OCI-LY7 (cell line): ENCODE measurements at regions not wholly inside any gene's neighbourhood (a gene's known extent, or its start where the extent isn't known, plus 50 kb on each side); places are given as distances from the start of the nearest gene placed in this dataset.
A peak's percentile ranks its signal among the peaks of the same experiment; 100 is the strongest.

Experiments
- BruUV-seq: library from RNA; stranded (reverse); fragments of 400-500 nt; replicated peaks from 2 replicates; lab custom pipeline; 2021; lab: Mats Ljungman, UMichigan
- CTCF ChIA-PET: fragments of 300-600 bp; sonication (Branson Sonifier 250); formaldehyde crosslinking; loops from one replicate; lab custom pipeline; 2022; ENCODE audit warnings: antibody characterized with exemption; ENCODE audit not compliant: unreplicated experiment; lab: Charles Lee
- POLR2A ChIA-PET: fragments of 300-600 bp; sonication (Branson Sonifier 250); formaldehyde crosslinking; loops from one replicate; lab custom pipeline; 2022; ENCODE audit warnings: antibody characterized with exemption; lab: Charles Lee
- DNase-seq: peaks from one replicate; pipeline ENCODE4 v3.0.0-alpha.2; 2015; ENCODE audit warnings: low spot score
- H2AFZ ChIP-seq: fragments of 200-600 bp; sonication (generic), shearing (Covaris generic); 2 replicates; pipeline ENCODE4 v1.6.1; 2014; ENCODE audit warnings: mild to moderate bottlenecking, antibody characterized with exemption, low read length, moderate library complexity
- H3K27ac ChIP-seq: fragments of 200-600 bp; sonication (generic); 2 replicates; pipeline ENCODE4 v1.5.1; 2014; ENCODE audit warnings: mixed run types, low read depth, mild to moderate bottlenecking, moderate library complexity, low read length, inconsistent platforms; ENCODE audit not compliant: poor library complexity, severe bottlenecking
- H3K36me3 ChIP-seq: fragments of 200-600 bp; sonication (generic); 2 replicates; pipeline ENCODE4 v1.6.1; 2014; ENCODE audit warnings: mild to moderate bottlenecking, antibody characterized with exemption, low read length, moderate library complexity, mixed read lengths; ENCODE audit not compliant: insufficient read depth
- H3K4me1 ChIP-seq: fragments of 200-600 bp; sonication (generic); 2 replicates; pipeline ENCODE4 v1.5.1; 2014; ENCODE audit warnings: mild to moderate bottlenecking, low read length; ENCODE audit not compliant: insufficient read depth, poor library complexity, severe bottlenecking
- H3K4me2 ChIP-seq: fragments of 200-600 bp; sonication (generic); 2 replicates; pipeline ENCODE4 v1.6.1; 2014; ENCODE audit warnings: mild to moderate bottlenecking, low read length
- H3K4me3 ChIP-seq: fragments of 200-600 bp; sonication (generic); 2 replicates; pipeline ENCODE4 v1.5.1; 2014; ENCODE audit warnings: mild to moderate bottlenecking, low read depth, low read length; ENCODE audit not compliant: poor library complexity, severe bottlenecking
- H3K79me2 ChIP-seq: fragments of 200-600 bp; sonication (generic); 2 replicates; pipeline ENCODE4 v1.6.1; 2016; ENCODE audit warnings: low read depth, mild to moderate bottlenecking, low read length, moderate library complexity, mixed read lengths; ENCODE audit not compliant: insufficient read depth
- H3K9me2 ChIP-seq: fragments of 200-600 bp; sonication (generic); 2 replicates; pipeline ENCODE4 v1.6.1; 2016; ENCODE audit warnings: mild to moderate bottlenecking, low read length, mixed read lengths; ENCODE audit not compliant: insufficient read depth
- H3K9me3 ChIP-seq: fragments of 200-600 bp; sonication (generic); 2 replicates; pipeline ENCODE4 v1.6.1; 2014; ENCODE audit warnings: mild to moderate bottlenecking, mixed run types, low read length, mixed read lengths
- H4K20me1 ChIP-seq: fragments of 200-600 bp; sonication (generic); 2 replicates; pipeline ENCODE4 v1.6.1; 2014; ENCODE audit warnings: mild to moderate bottlenecking, antibody characterized with exemption, low read length, moderate library complexity, mixed read lengths; ENCODE audit not compliant: insufficient read depth
- CTCF ChIP-seq: fragments of 200-600 bp; sonication (generic); conservative IDR thresholded peaks from 2 replicates; pipeline ENCODE4 v1.5.1; 2014; ENCODE audit warnings: mild to moderate bottlenecking, antibody characterized with exemption, low read length, moderate library complexity, mixed read lengths
- EZH2phosphoT487 ChIP-seq: fragments of 200-600 bp; sonication (generic); IDR thresholded peaks from 2 replicates; pipeline ENCODE4 v1.6.1; 2018; ENCODE audit warnings: low read depth, borderline replicate concordance, mild to moderate bottlenecking, mixed run types, antibody characterized with exemption, low read length, moderate library complexity, mixed read lengths
- intact Hi-C: fragments of 100-400 bp; cut with micrococcal nuclease; formaldehyde crosslinking; loops from one replicate; pipeline ENCODE4 v1.10.0; 2022; ENCODE audit not compliant: unreplicated experiment

- ChIA-PET POLR2A (no interaction called here), CTCF (interaction anchor here (0.6 kb wide), 1 partner anchor 33 kb away, joined by 9 read pairs; no protein-coding TSS in a partner anchor)
- BruUV-seq = no TSS peak
- Histone ChIP-seq H3K27ac (no peak overlapping the region), H3K9me2 (no peaks in the 10 kb centered on the region), H3K4me3 (no peak overlapping the region), H3K36me3 (no peaks in the 10 kb centered on the region), H4K20me1 (no peaks in the 10 kb centered on the region), H3K4me1 (peaks cover 58% of the 10 kb centered on the region), H3K79me2 (no peaks in the 10 kb centered on the region), H3K9me3 (no peaks in the 10 kb centered on the region), H2AFZ (no peak overlapping the region), H3K4me2 (peak overlapping the region; percentile 48)
- intact Hi-C loops = no loop called here
- no peak for DNase-seq
- TF ChIP-seq CTCF = no peak
- no peak for TF ChIP-seq EZH2phosphoT487
Measured at GRCh38 chr18:10300739-10301138, 153.7 kb upstream of the APCDD1 start.

GRCh38 chr18:10301831-10302483, 152.5 kb upstream of the APCDD1 start:
- Histone ChIP-seq H3K9me3 (no peaks in the 10 kb centered on the region), H3K79me2 (no peaks in the 10 kb centered on the region), H3K4me2 (peak overlapping the region; percentile 48), H3K27ac (no peak overlapping the region), H3K36me3 (no peaks in the 10 kb centered on the region), H3K9me2 (no peaks in the 10 kb centered on the region), H3K4me1 (peaks cover 47% of the 10 kb centered on the region), H4K20me1 (no peaks in the 10 kb centered on the region), H3K4me3 (no peak overlapping the region), H2AFZ (no peak overlapping the region)
- CTCF ChIA-PET = interaction anchor here (0.7 kb wide), 1 partner anchor 54 kb away, joined by 3 read pairs; no protein-coding TSS in a partner anchor
- intact Hi-C loops = no loop called here
- POLR2A ChIA-PET = no interaction called here
- BruUV-seq = no TSS peak
- no peak for TF ChIP-seq EZH2phosphoT487
- TF ChIP-seq CTCF = no peak
- DNase-seq = no peak

DNA sequence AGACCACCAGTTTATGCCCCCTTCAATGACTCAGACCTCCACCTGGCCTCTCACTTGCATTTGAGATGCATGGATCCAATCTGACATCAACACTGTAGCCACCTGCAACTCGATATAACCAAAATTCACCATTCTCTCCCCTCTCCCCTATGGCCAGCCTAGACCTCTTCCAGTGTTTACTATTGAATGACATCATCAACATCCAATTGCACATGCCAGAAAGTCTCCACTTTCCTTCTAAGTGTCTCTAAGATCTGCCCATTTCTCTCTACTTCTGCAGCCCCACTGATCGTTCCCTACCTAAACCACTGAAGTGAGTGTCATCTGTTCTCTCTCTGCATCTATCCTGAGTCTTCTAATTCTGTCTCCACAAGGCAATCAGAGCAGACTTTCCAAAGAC, 151.3 kb upstream of the APCDD1 start:
- ChIA-PET CTCF (no interaction called here), POLR2A (no interaction called here)
- H4K20me1 ChIP-seq = no peaks in the 10 kb centered on the region
- BruUV-seq = no TSS peak
- no peaks in the 10 kb centered on the region for H3K9me3 ChIP-seq
- peaks cover 35% of the 10 kb centered on the region for H3K4me1 ChIP-seq
- H3K9me2 ChIP-seq = no peaks in the 10 kb centered on the region
- no peak overlapping the region for H2AFZ ChIP-seq
- intact Hi-C loops = no loop called here
- H3K27ac ChIP-seq = no peak overlapping the region
- no peak overlapping the region for H3K4me3 ChIP-seq
- no peaks in the 10 kb centered on the region for H3K36me3 ChIP-seq
- no peak for DNase-seq
- H3K4me2 ChIP-seq = no peak overlapping the region
- no peaks in the 10 kb centered on the region for H3K79me2 ChIP-seq
- no peak for TF ChIP-seq EZH2phosphoT487
- no peak for TF ChIP-seq CTCF
